GM19023 (cell line): ENCODE measurements at regions not wholly inside any gene's neighbourhood (a gene's known extent, or its start where the extent isn't known, plus 50 kb on each side); places are given as distances from the start of the nearest gene placed in this dataset.
"Not testable (repeated sequence)": the region's sequence is repeated elsewhere in the genome, so short reads cannot be mapped to it uniquely, and the experiment has no call there.

Experiments
- ATAC-seq: cut with Tn5 transposase; IDR thresholded peaks from one replicate; pipeline ENCODE4 v1.9.1; 2021; ENCODE audit warnings: mild to moderate bottlenecking, moderate library complexity; ENCODE audit not compliant: unreplicated experiment

GRCh38 chr9:102202126-102202525, 463.7 kb upstream of the GRIN3A start:
- ATAC-seq = no peak

DNA sequence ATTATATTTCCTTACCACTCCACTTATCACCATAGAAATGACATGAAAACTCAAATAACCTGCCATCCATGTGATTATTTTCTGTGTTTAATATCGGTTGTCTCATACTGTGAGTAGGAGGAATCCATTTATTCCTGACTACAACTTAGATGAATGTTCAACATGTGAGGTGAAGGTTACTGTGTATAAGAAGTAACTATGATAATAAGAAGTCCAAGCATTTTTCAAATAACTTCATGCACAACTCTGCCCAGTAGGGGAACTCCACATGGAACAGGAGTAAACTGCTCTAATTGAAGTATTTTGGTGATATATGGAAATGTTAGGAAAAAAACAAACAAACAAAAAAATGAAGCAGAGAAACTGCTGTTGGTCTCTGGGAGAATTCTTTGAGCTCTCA, 447.5 kb upstream of the GRIN3A start:
- ATAC-seq = no peak

DNA sequence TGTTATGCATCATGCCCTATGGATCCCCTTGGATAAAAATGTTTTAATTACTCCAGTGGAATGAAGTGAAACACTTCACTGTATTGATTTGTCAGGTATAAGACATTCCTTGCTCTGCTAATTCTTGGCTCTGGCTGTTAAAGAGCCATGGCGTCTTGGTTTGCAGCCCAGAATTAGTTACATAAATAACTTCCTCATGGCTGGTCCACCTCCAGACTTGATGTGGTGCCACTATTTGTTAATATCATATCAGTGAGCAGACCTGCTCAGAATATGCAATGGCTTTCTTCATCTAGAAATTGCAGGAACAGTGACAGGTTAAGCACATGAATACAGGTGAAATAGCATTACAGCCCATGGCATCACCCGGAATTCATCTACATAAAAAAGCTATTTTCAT, 446.9 kb upstream of the GRIN3A start:
- ATAC-seq = no peak

DNA sequence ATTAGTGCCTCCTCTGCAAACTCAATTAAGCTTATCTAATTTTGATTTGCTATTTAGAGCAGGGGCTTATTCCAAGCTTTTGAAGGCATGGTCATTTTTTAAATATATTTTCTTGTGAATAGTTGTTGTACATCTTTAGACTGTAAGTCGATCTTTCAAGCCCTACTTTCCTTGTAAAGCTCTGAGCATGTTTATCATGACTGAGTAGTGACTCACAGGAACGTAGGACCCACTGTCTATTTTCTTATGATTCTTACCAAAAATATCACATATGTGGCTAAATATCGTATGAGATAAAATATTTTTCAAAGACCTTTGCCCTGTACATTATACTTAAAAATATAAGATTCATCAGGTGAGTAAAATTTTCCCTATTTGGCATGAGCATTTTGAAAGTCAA, 440.4 kb upstream of the GRIN3A start:
- ATAC-seq = no peak

GRCh38 chr9:102174202-102174601, 435.8 kb upstream of the GRIN3A start:
- ATAC-seq = not testable (repeated sequence)

GRCh38 chr9:102164247-102164646, 425.8 kb upstream of the GRIN3A start:
- ATAC-seq = no peak

DNA sequence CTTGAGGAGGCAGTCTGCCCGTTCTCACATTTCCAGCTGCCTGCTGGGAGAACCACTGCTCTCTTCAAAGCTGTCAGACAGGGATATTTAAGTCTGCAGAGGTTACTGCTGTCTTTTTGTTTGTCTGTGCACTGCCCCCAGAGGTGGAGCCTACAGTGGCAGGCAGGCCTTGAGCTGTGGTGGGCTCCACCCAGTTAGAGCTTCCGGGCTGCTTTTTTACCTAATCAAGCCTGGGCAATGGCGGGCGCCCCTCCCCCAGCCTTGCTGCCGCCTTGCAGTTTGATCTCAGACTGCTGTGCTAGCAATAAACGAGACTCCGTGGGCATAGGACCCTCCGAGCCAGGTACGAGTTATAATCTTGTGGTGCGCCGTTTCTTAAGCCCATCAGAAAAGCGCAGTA, 414.6 kb upstream of the GRIN3A start:
- not testable (repeated sequence) for ATAC-seq

DNA sequence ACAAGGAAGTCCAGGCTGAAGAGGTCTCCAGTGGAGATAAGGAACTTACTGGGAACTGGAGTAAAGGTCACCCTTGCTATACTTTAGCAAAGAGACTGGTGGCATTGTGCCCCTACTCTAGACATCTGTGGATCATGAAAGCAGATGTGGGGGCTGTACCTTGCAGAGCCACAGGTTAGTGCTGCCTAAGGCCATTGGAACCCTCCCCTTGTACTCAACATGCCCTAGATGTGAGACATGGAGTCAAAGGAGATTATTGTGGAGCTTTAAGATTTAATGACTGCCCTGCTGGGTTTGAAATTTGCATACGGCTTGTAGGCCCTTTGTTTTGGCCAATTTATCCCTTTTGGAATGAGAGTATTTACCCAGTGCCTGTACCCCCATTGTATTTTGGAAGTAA, 397.3 kb upstream of the GRIN3A start:
- ATAC-seq = no peak

GRCh38 chr9:102124465-102124864, 386.0 kb upstream of the GRIN3A start:
- no peak for ATAC-seq

GRCh38 chr9:102114557-102114956, 376.1 kb upstream of the GRIN3A start:
- ATAC-seq = no peak

DNA sequence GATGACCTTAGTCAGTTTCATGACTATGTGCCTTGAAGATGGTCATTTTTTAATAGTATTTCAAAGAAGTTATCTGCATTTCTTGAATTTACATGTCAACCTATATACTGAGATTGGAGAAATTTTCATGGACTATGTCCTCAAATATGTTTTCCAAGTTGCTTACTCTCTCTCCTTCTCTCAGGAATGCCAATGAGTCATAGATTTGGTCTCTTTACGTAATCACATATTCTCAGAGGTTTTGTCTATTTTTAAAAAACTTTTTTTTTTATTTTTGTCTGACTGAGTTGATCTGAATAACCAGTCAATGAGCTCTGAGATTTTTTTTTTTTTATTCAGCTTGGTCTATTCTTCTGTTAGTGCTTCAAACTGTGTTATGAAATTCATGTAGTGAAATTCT, 374.7 kb upstream of the GRIN3A start:
- ATAC-seq = no peak

DNA sequence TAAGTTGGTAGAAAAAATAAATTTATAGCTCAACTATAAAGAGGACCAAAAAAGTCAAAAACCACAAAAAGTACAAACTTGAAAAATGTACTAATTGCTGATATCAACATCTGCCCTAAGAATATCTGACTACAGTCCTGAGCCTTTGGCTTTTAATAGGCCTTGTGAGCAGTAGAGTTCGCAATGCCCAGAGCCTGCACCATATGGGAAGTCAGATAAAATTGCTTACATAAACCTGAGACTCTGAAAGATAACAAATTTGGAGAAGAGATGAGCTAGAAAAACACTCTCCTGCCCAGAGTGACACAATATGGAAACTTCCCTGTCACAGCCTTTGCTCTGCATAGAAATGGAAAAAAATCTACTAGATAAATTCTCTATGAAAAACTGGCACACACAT, 368.0 kb upstream of the GRIN3A start:
- ATAC-seq = no peak

DNA sequence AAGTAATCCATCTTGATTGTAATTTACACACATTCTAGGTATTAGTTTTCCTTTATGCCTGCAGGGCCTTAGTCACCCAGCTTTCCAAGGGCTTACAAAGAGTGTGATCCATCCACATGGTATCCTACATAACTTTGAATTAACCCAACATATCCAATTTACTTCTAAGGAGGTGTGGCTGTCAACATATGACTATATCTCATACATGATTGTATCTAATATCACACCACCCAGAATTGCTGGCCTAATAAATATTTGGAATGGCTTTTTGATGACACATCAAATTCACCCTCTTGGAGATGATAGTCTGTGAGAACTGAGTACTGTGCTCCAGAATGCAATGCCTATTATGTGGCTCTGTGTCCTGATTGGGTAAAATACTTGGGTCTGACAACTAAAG, 363.3 kb upstream of the GRIN3A start:
- ATAC-seq = no peak

- no peak for ATAC-seq
Measured at GRCh38 chr9:102087141-102087540, 348.7 kb upstream of the GRIN3A start.

- no peak for ATAC-seq
Measured at GRCh38 chr9:102085548-102085947, 347.1 kb upstream of the GRIN3A start.

DNA sequence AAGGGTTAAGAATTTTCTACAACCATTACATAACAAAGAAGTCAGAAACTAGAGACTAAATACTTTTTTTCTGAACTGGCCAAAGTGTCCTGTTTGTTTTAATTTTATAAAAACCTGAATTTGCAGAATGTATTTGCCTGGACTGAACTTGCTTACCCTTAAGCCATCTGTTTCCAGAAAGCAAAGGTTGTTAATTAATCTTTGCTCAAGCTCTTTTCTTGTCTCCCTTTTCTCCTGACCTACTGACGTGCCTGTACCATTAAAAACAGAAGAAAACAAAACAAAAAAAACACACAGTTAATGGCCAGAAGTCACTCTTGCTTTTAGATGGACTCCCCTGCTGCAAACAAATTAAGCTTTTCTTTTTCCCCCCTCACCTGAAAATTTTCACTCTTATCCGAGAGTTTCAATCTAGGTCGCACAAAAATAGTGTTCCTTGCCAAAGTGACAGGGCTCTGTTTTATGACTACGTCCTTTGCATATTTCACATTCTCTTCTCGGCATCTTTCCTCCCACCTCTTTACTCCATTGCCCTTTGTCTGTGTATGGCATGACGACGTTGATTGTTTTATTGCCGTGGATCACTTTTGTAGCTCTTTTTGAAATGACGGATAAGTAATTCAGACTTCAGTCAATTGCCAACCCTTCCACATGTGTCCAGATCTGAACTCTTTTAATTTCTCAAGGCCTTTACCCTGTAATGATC, 333.8 kb upstream of the GRIN3A start:
- ATAC-seq = no peak

DNA sequence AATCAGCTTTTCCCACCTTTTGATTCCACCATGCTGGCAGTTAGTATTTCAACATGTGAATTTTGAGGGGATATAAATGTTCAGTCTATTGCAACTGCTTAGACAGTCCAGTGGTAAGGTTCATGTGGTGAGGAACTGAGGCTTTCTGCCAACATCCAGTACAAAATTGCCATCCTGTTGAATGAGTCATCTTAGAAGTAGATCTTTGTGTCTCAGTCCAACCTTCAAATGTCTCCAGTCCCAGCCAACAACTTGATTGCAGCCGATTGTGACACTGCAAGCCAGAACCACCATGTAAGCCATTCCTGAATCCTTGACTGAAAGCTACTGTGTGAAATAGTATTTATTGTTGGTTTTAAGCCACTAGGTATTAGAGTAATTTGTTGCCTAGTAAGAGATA, 331.5 kb upstream of the GRIN3A start:
- no peak for ATAC-seq

DNA sequence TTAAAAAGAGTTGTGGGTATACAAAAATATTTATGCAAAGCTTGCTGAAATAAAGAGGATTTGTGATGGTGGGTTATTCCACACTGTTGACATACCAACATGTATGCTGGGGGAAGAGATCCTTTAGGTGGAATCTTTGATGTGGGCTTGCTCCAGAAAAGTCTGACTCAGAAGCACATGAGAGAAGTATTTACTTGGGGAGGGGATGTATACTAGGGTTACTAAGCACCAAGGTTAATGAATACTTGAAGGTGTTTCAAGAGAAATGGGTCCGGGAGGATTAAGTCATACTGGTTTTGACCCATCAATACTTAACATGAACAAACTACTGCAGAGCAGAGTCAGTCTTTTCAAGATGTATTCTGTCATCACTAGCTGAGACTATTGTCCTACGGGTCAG, 316.4 kb upstream of the GRIN3A start:
- no peak for ATAC-seq

GRCh38 chr9:102049586-102050246, 311.3 kb upstream of the GRIN3A start:
- ATAC-seq = no peak

GRCh38 chr9:102047549-102047948, 309.1 kb upstream of the GRIN3A start:
- ATAC-seq = no peak

DNA sequence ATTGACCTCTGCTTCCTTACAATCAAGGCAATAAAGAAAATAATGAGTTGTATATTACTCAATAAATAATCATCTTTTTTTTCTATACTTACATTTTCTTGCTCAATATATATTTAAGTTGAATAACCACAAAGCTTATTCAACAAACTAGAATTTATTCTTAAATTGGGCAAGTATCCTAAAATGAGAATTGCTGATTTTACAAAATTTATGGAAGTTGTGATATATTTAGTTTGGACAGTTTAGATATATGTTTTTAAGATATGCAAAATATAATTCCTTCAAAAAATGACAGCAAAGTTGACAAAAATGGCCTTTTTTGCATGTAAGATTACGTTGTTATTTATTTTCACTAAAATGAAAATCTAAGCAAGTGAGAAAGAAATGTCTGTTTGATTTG, 305.7 kb upstream of the GRIN3A start:
- no peak for ATAC-seq

- no peak for ATAC-seq
Measured at GRCh38 chr9:102038006-102038405, 299.6 kb upstream of the GRIN3A start.

GRCh38 chr9:102035929-102036328, 297.5 kb upstream of the GRIN3A start:
- peak; percentile 62 for ATAC-seq
